Erythroblast (primary cell): ENCODE measurements at regions not wholly inside any gene's neighbourhood (a gene's known extent, or its start where the extent isn't known, plus 50 kb on each side); places are given as distances from the start of the nearest gene placed in this dataset.
A peak's percentile ranks its signal among the peaks of the same experiment; 100 is the strongest.

ENCODE experiments used
- DNase-seq, 2 experiments: peaks; one replicate each; lab custom pipeline; 2025; lab: John Stamatoyannopoulos, UW
- GATA1 ChIP-seq: IDR thresholded peaks from 2 replicates; pipeline ENCODE4 v1.6.1; 2011; ENCODE audit warnings: low read depth, mild to moderate bottlenecking, control low read depth, low read length, moderate library complexity
- POLR2A ChIP-seq: IDR thresholded peaks from 2 replicates; pipeline ENCODE4 v1.6.1; 2011; ENCODE audit warnings: mild to moderate bottlenecking, low read length

DNA sequence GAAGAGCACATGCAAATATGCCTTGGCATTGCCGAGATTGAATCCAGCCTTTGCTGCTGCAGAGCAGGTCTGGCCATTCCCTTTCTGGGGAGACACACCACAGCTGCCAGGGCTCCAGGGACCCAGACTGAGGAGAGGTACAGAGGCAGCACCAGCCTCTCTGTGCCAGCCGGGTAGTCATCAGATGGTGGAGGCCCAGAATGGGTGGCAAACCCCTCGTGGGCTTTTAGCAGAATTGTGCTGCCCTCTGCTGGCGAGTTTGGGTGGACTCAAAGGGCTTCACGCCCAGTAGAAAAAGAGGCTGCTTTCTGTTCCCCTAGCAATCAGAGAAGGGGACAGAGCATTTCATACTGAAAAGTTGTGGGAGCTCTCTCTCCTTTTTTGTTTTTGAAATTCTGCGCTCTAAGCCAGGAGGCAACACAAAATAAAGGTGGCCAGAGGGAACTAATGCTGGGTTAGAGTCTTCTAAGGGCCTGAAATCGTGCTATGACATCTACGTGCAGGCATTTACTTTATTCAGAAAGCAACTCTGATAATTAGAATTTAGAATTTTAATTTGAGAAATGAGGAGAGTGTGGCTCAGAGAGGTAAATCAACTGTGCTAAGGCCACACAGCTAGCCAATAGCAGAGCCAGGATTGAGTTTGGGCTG lies 158.8 kb upstream of the NAV2 start:
- TF ChIP-seq POLR2A = no peak
- TF ChIP-seq GATA1 = no peak
- peak; percentile 53 to 76 for DNase-seq

DNA sequence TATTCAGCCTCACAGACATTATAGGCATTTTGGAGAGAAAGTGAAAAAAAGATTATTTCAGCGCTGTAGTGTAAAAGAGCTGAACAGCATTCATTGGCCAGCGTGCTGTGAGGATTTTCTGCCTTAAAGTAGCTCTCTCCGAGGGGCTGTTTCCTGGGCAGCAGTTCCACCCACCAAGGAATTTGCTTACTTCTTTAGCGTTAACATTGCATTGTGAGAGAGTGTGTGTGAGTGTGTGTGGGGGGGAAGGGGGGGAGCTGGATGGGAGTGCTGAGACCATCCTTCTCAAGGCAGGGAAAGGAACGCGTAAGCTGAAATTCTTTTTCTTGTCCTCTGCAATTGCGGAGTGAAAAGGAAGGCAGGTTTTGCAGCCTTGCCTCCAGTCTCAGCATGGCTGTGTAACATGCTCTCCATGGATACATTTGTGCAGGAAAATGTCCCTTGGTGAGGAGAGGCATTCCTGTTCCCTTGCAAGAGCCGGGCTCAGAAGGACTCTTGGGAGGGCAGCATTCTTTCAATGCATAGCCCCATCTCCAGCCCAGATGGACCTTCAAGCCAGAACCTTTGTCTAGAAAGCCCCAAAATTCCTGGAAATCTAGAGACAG lies 159.9 kb upstream of the NAV2 start:
- TF ChIP-seq GATA1 = no peak
- no peak for TF ChIP-seq POLR2A

DNA sequence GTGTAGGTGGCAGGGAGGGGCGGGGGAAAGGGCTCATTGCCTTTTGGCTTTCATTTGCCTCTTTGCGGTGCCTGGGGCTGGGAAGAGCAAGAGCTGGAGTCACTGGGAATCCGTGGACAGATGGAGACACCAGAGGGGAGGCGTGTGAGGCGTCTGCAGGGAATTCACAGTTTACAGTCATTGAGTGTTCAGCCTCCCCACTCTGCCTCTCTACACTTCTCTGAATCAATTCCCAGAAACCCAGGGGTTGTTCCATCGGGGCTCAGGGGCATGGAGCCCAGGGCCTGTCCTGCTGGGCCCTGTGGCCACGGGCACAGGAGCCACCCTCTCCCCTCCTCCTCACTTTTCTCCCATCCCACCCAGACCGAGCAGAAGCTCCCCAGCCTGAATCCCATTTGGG lies 160.5 kb upstream of the NAV2 start:
- DNase-seq = no peak
- TF ChIP-seq GATA1 (no peak), POLR2A (no peak)

More for the DNA sequence above, 159.9 kb upstream of the NAV2 start:
- no peak for DNase-seq

DNA sequence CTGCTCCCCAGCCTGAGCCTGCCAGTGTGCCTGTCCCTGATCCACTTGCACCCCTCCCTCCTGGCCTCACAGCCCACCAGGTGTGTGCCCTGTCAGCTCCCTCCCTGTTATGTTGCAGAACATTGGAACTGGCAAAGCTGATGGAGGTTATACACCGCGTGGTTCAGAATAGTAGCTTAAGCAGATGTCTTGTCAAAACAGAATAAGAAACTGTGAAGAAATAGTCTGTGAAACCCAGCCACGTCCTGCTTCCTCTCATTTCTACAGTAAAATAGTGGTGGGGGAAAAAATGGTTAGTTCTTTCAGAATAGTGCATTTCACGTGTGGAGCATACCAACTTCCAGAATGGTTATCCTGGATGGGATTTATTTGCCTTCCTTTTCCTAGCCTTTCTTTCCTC lies 161.2 kb upstream of the NAV2 start:
- TF ChIP-seq GATA1 (no peak), POLR2A (no peak)
- no peak for DNase-seq

DNA sequence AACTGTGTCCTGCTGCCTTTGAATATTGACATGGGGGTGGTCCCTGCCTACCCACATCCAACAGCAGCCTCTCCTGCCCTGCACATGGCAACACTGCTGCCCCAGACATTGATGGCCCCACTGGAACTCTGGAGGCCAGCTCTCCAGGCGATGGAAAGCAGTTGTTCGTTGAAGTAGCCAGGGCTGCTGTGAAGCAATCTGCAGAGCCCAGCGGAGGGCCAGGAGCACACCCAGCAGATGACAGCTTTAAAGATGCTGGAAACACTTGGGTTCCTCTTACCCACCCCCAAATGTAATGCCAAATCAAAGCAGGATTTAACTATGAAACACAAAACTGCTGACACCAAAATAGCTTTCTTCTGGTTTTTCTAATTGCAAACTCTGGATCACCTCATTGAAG lies 165.6 kb upstream of the NAV2 start:
- TF ChIP-seq GATA1 (no peak), POLR2A (no peak)
- DNase-seq = no peak

DNA sequence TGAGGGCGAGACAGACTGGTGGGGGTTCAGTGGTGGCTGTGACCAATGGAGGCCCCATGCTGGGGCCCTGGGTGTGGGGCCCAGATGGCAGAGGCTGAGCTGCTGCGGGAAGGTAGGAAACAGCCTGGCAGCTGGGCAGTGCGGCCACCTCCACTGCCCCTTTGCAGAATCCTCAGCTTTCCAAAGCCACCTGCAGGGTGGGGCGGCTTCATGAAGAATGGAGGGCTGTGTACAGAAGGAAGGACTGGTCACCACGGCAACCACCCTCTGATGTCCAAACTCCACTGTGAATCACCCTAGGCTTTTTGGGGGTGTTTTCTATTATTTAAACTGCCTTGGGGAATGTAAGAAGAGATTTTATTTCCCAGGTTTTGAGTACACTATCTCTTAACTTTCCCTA lies 166.3 kb upstream of the NAV2 start:
- TF ChIP-seq POLR2A (no peak), GATA1 (no peak)
- DNase-seq = no peak

DNA sequence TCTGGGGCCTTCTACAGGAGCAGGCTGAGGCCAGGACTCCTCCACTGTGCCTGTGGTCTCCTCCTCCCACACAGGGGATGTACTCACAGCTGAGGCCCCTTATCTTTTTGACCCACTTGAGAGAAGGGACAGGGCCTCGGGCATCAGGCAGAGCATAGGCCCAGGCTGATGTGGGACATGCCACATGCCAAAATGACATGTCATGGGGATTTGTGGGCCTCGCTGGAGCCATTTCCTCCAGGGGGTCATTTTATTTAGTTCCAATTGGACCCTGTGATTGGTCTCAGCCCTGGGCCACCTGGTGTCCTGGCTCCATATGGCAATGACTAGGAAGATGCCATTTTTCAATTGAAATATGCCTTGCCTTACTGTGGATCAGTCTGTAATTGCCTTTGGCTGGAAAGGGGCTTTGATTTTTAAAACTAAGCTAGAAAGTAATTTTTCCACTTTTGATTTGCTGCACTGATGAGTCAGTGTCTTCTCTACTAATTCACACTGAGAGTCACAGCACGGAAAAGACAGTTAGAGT lies 171.1 kb upstream of the NAV2 start:
- TF ChIP-seq GATA1 = no peak
- TF ChIP-seq POLR2A = no peak
- DNase-seq = no peak

DNA sequence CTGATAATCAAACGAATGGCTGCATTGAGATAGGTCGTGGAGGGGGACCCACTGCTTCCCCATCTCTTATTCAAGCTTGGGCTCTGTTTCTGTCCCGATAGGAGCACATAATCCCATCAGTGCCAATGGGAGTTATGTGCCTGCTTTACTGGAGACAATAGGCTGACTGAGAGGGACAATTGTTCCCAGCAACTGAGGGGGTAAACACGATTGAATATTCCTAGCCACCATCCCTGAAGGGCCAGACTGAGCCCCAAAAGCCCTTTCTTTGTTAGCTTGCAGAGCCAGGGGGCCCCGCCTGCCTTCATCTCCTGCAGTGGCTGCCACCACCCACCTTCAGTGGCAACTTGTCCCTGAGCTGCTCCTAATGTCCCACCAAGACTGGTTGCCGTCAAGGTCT lies 172.8 kb upstream of the NAV2 start:
- TF ChIP-seq POLR2A (no peak), GATA1 (no peak)
- no peak for DNase-seq

DNA sequence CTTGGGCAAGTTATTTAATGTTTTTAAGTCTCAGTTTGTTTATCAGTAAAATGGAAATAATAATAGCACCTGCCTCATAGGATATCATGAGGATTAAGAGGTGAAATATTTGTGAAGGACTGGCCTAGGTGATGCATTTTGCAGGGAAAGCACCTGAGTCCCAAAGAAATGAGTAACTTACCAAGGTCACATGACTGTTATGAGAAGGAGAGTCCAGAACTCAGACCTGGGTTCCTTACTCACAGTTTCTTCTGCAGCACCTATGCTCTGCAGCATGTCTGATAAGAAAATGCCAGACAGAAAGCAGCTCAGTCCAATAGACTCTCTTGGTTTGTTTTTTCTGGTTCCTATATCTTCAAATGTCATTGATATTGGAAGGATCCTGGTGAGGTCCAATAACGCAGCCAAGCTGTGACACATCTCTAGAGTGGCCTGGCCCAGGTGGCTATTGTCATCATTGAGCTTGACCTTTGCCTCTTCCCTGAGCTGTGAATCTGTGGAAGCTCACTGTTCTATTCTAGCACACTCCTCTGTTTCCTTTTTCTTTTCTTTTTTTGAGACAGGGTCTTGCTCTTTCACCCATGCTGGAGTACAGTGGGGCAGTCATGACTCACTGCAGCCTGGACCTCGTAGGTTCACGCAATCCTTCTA lies 174.7 kb upstream of the NAV2 start:
- TF ChIP-seq GATA1 = no peak
- no peak for TF ChIP-seq POLR2A
- no peak for DNase-seq

DNA sequence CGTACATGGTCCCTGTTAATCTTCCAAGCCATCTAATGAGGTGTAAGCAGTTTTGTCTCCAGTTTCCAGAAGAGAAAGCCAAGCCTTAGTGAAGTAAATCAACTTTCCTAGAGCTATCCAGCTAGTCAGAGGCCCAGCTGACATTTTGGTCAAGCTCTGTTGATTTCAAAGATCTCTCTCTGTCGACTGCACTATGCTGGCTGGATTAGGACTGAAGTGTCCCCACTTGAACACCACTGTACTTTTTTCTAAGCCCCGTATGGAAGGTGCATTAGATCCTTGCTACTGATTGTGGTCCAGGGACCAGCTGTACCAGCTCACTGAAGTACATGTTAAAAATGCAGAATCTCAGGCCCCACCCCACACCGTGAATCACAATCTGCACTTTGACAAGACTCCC lies 176.5 kb upstream of the NAV2 start:
- TF ChIP-seq GATA1 (no peak), POLR2A (no peak)
- no peak for DNase-seq

DNA sequence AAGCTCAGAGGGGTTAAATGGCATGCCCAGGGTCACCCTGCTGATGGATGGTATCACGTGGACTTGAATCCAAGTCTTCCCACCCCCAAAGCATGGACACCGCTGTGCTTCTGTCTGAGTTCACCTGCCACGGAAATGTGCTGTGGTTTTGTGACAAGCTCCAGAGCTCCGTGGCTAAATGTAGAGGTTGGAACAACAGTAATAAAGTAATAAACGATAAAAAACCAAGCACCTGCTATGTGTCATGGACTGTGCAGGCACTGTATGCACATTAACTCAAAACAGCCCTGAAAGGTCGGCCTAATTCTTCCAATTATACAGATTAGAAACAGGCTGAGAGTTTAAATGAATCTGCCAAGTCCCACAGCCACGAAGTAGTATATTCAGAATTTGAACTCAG lies 182.1 kb upstream of the NAV2 start:
- TF ChIP-seq POLR2A (no peak), GATA1 (no peak)
- no peak for DNase-seq

DNA sequence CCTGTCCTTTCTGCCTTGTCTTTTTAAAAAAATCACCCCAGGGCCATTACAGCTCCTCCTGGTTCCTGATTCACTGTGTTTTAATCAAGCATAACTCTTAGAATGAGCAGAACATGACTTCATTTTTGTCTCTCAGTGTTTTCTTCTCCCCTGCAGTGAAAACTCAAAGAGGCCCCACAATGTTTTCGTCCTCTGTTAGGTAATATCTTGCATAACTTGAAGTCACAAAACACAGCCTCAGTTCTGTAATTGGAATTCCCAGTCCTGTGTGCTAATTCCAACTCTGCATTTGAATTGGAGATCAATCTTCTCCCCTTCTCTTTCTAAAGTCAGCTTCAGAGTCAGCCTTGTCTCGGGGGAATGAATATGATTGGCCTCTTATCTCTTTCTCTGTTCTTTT lies 186.5 kb upstream of the NAV2 start:
- TF ChIP-seq POLR2A (no peak), GATA1 (no peak)
- no peak for DNase-seq

DNA sequence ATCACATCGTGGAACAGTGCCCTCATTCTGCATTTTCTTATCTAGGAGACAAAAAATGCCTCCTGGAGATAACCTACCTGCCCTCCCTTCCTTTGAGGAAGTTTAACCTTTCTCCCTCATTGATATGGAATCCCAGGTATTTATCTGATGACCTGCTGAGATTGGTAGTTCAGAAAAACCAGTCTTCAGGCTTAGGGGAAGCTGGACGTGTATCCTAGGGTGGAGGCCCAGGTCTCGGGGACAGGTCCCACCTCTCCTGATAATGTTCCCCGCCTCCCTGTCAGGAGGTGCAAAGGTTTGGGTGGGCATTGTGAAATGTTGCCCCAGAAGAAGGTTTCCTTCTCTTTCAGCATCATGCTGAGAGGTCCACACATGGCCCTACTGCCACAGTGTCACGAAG lies 186.9 kb upstream of the NAV2 start:
- TF ChIP-seq GATA1 (no peak), POLR2A (no peak)
- DNase-seq = no peak

DNA sequence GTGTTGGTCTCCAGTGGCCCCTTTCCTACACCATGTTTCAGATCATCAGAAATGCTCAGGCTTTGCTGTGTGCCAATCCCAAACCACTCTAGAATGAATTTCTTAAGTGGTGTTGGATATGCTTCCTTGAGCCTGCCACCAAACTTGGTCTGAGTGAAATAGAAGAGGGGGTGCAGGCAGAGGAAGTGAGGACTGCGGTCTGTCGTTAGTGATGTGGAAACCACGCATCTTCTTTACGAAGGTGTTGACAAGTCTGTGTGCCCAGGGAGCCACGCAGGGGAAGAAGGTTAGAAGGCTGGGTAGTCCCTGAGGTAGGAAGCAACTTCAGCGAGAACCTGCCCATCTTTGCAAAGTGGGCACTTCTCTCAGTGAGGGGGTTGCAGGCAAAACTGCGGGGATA lies 187.4 kb upstream of the NAV2 start:
- TF ChIP-seq POLR2A = no peak
- no peak for TF ChIP-seq GATA1
- DNase-seq = no peak
